Suprapubic skin (tissue), 4 donors: ENCODE measurements at regions not wholly inside any gene's neighbourhood (a gene's known extent, or its start where the extent isn't known, plus 50 kb on each side); places are given as distances from the start of the nearest gene placed in this dataset.

ENCODE experiments used
- DNase-seq, 2 donors: peaks; one replicate each; pipeline ENCODE4 v3.0.0-alpha.2; 2019; ENCODE audit warnings: low spot score in 2 of 2
- H3K27ac ChIP-seq: fragments of 200-600 bp; sonication (generic); one replicate; pipeline ENCODE4 v1.5.1; 2019
- H3K27me3 ChIP-seq: fragments of 200-600 bp; sonication (generic); one replicate; pipeline ENCODE4 v1.5.1; 2019
- H3K36me3 ChIP-seq: fragments of 200-600 bp; sonication (generic); one replicate; pipeline ENCODE4 v1.5.1; 2019
- H3K4me1 ChIP-seq: fragments of 200-600 bp; sonication (generic); one replicate; pipeline ENCODE4 v1.5.1; 2019
- H3K4me3 ChIP-seq: fragments of 200-600 bp; sonication (generic); one replicate; pipeline ENCODE4 v1.5.1; 2019; ENCODE audit warnings: mild to moderate bottlenecking
- H3K9me3 ChIP-seq: fragments of 200-600 bp; sonication (generic); one replicate; pipeline ENCODE4 v1.5.1; 2019
- EP300 ChIP-seq: sonication (generic); formaldehyde crosslinking; IDR thresholded peaks from one replicate; pipeline ENCODE4 v1.6.1; 2017; ENCODE audit warnings: antibody characterized with exemption
- POLR2A ChIP-seq, 2 donors: fragments of 450-650 bp; IDR thresholded peaks; one replicate each; pipeline ENCODE4 v1.6.1; 2017; ENCODE audit warnings: antibody characterized with exemption in 2 of 2, mild to moderate bottlenecking in 2 of 2, moderate library complexity in 2 of 2
- POLR2AphosphoS5 ChIP-seq, 3 donors: sonication (generic); formaldehyde crosslinking; IDR thresholded peaks; one replicate each; pipeline ENCODE4 v1.6.1; 2017; ENCODE audit warnings: antibody characterized with exemption in 3 of 3
- WGBS: methylation state at CpG from one replicate; pipeline ENCODE4 v1.1.5; 2018; 5-methylcytosine and 5-hydroxymethylcytosine counted together
- TF ChIP-seq, protein P1 (sequence below), 2 donors: fragments of 200-600 bp in 1 of 2; fragments of 450-650 bp in 1 of 2; sonication (generic) in 1 of 2; IDR thresholded peaks; one replicate each; pipeline ENCODE4 v1.5.1; 2016 to 2019; ENCODE audit warnings: antibody characterized with exemption in 2 of 2, mild to moderate bottlenecking in 1 of 2, moderate library complexity in 1 of 2

GRCh38 chr1:238233966-238234365 is 343.2 kb upstream of the ZP4 start:
- no peaks in the 10 kb centered on the region for H3K36me3 ChIP-seq
- H3K27me3 ChIP-seq = no peaks in the 10 kb centered on the region
- no peak for DNase-seq
- WGBS = 49% methylated on average over 4 of the region's 4 CpGs
- no peak overlapping the region for H3K4me3 ChIP-seq
- no peak overlapping the region for H3K27ac ChIP-seq
- no peaks in the 10 kb centered on the region for H3K4me1 ChIP-seq
- no peaks in the 10 kb centered on the region for H3K9me3 ChIP-seq
- TF ChIP-seq, protein P1, sequence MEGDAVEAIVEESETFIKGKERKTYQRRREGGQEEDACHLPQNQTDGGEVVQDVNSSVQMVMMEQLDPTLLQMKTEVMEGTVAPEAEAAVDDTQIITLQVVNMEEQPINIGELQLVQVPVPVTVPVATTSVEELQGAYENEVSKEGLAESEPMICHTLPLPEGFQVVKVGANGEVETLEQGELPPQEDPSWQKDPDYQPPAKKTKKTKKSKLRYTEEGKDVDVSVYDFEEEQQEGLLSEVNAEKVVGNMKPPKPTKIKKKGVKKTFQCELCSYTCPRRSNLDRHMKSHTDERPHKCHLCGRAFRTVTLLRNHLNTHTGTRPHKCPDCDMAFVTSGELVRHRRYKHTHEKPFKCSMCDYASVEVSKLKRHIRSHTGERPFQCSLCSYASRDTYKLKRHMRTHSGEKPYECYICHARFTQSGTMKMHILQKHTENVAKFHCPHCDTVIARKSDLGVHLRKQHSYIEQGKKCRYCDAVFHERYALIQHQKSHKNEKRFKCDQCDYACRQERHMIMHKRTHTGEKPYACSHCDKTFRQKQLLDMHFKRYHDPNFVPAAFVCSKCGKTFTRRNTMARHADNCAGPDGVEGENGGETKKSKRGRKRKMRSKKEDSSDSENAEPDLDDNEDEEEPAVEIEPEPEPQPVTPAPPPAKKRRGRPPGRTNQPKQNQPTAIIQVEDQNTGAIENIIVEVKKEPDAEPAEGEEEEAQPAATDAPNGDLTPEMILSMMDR (IDR thresholded peaks at IDR 0.05) = no peak
- TF ChIP-seq POLR2A (IDR thresholded peaks at IDR 0.05) = no peak
- no peak for TF ChIP-seq POLR2AphosphoS5 (IDR thresholded peaks at IDR 0.05)
- TF ChIP-seq EP300 = no peak

DNA sequence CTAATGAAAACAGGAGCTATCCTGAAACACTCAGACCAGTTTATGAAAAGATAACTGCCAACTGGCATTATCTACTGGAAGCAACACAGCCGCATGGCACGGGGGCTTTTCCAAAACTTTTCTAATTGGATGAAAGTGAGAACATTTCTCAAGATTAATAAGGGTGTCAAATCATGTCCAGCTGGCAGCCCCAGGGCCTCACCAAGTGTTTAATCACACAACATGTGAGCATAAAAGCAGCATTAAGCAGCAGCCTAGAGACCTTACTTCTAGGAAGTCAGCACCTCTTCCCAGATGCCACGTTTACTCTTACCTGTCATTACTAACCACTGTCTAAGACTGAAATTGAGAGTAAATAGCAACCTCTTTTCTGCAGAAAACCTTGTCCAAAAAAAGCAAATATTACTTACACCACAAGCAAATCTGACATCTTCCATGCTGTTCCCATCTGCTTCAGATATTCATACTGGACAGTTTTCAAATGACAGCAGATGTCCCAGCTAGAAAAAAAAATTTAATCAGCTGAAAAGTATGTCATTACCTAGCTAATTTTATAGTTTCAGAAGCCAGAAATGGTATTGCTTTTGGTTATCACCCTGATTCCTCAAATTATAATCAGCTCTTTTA is 341.5 kb upstream of the ZP4 start:
- no peaks in the 10 kb centered on the region for H3K36me3 ChIP-seq
- no peak for DNase-seq
- no peaks in the 10 kb centered on the region for H3K9me3 ChIP-seq
- H3K4me1 ChIP-seq = no peaks in the 10 kb centered on the region
- no peaks in the 10 kb centered on the region for H3K27me3 ChIP-seq
- no peak overlapping the region for H3K27ac ChIP-seq
- no peak overlapping the region for H3K4me3 ChIP-seq
- WGBS = 25% methylated on average over 3 of the region's 3 CpGs
- TF ChIP-seq POLR2AphosphoS5 (IDR thresholded peaks at IDR 0.05) (no peak), POLR2A (IDR thresholded peaks at IDR 0.05) (no peak), EP300 (no peak)
- TF ChIP-seq, protein P1 (IDR thresholded peaks at IDR 0.05) = no peak

GRCh38 chr1:238226810-238227209 is 336.1 kb upstream of the ZP4 start:
- Histone ChIP-seq H3K4me1 (no peaks in the 10 kb centered on the region), H3K9me3 (no peaks in the 10 kb centered on the region), H3K36me3 (no peaks in the 10 kb centered on the region), H3K27me3 (no peaks in the 10 kb centered on the region), H3K27ac (no peak overlapping the region), H3K4me3 (no peak overlapping the region)
- TF ChIP-seq EP300 = no peak
- no peak for TF ChIP-seq POLR2A (IDR thresholded peaks at IDR 0.05)
- TF ChIP-seq, protein P1 (IDR thresholded peaks at IDR 0.05) = no peak
- no peak for TF ChIP-seq POLR2AphosphoS5 (IDR thresholded peaks at IDR 0.05)
- no peak for DNase-seq
- 82% methylated on average over 2 of the region's 2 CpGs for WGBS

DNA sequence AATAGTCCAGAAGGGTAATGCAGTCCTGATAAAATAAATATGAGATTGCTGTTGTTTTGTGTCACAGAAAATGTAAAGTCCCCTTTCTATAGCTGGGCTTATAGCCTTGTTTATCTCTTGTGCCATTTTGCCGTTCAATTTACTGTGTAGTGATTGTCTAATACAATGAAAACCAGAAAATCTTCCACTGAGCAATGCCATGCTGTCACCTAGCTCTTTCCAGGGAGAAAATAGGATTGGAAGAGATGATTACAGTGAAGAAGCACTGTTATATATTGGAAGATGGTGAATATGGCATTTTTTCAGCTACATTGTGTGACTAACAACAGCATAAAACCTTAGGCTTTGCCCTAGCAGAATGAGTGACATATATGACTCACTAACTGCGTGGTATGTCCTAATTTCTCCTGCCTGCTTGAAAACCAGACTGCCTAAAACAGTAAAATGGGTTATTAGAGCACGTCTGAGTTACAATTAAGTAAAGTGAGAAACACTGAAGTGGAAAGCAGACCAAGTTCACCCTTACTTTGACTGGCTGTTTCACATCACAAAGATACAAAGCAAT is 332.4 kb upstream of the ZP4 start:
- WGBS = 65% methylated on average over 3 of the region's 3 CpGs
- no peaks in the 10 kb centered on the region for H3K4me1 ChIP-seq
- no peak overlapping the region for H3K4me3 ChIP-seq
- DNase-seq = no peak
- H3K9me3 ChIP-seq = no peaks in the 10 kb centered on the region
- TF ChIP-seq, protein P1 (IDR thresholded peaks at IDR 0.05) = no peak
- TF ChIP-seq POLR2AphosphoS5 (IDR thresholded peaks at IDR 0.05) (no peak), EP300 (no peak), POLR2A (IDR thresholded peaks at IDR 0.05) (no peak)
- no peak overlapping the region for H3K27ac ChIP-seq
- H3K27me3 ChIP-seq = no peaks in the 10 kb centered on the region
- H3K36me3 ChIP-seq = no peaks in the 10 kb centered on the region

- H3K27me3 ChIP-seq = no peaks in the 10 kb centered on the region
- no peaks in the 10 kb centered on the region for H3K4me1 ChIP-seq
- no peak overlapping the region for H3K4me3 ChIP-seq
- H3K27ac ChIP-seq = no peak overlapping the region
- WGBS = 78% methylated on average over 4 of the region's 4 CpGs
- H3K9me3 ChIP-seq = no peaks in the 10 kb centered on the region
- TF ChIP-seq, protein P1 (IDR thresholded peaks at IDR 0.05) = no peak
- TF ChIP-seq POLR2A (IDR thresholded peaks at IDR 0.05) = no peak
- TF ChIP-seq POLR2AphosphoS5 (IDR thresholded peaks at IDR 0.05) = no peak
- TF ChIP-seq EP300 = no peak
- DNase-seq = no peak
- no peaks in the 10 kb centered on the region for H3K36me3 ChIP-seq
Measured at GRCh38 chr1:238221738-238222137, 331.0 kb upstream of the ZP4 start.
